VCaP (cell line): ENCODE measurements at regions not wholly inside any gene's neighbourhood (a gene's known extent, or its start where the extent isn't known, plus 50 kb on each side); places are given as distances from the start of the nearest gene placed in this dataset.
A peak's percentile ranks its signal among the peaks of the same experiment; 100 is the strongest.

Experiments used
- H3K27ac ChIP-seq: fragments of 450-650 bp; 2 replicates; pipeline ENCODE4 v1.5.1; 2017
- TF ChIP-seq, protein P1 (sequence below): fragments of 450-650 bp; conservative IDR thresholded peaks from 2 replicates; pipeline ENCODE4 v1.5.1; 2017; ENCODE audit warnings: mild to moderate bottlenecking, moderate library complexity

DNA sequence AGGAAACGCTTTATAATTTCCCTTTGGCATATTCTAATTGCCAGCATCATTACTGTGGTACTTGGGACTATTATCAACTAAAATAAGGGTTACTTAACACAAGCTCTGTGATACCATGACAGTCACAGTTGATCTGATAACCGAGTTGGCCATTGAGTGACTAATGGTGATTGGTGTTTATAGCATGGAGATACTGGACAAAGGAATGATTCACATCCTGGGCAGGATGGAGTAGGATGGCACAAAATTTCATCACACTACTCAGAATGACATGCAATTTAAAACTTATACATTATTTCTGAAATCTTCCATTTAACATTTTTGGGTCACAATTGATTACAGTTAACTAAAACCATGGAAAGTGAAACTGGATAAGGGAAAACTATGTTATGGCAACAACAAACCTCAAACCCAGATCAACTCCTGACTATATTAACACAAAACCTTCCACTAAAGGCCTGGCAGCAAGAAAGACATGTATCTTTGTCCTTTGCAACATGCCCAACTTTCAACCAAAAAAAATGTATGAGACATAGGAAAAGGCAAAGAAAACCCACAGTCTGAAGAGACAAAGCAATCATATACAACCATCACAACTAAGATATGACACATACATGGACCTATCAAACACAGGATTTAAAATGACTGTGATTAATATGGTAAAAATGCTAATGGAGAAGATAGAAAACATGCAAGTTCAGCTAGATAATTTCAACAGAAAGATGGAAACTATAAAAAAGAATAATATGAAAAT lies 208.5 kb upstream of the NRP1 start:
- TF ChIP-seq, protein P1, sequence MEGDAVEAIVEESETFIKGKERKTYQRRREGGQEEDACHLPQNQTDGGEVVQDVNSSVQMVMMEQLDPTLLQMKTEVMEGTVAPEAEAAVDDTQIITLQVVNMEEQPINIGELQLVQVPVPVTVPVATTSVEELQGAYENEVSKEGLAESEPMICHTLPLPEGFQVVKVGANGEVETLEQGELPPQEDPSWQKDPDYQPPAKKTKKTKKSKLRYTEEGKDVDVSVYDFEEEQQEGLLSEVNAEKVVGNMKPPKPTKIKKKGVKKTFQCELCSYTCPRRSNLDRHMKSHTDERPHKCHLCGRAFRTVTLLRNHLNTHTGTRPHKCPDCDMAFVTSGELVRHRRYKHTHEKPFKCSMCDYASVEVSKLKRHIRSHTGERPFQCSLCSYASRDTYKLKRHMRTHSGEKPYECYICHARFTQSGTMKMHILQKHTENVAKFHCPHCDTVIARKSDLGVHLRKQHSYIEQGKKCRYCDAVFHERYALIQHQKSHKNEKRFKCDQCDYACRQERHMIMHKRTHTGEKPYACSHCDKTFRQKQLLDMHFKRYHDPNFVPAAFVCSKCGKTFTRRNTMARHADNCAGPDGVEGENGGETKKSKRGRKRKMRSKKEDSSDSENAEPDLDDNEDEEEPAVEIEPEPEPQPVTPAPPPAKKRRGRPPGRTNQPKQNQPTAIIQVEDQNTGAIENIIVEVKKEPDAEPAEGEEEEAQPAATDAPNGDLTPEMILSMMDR: no peak
- H3K27ac ChIP-seq: no peak overlapping the region

DNA sequence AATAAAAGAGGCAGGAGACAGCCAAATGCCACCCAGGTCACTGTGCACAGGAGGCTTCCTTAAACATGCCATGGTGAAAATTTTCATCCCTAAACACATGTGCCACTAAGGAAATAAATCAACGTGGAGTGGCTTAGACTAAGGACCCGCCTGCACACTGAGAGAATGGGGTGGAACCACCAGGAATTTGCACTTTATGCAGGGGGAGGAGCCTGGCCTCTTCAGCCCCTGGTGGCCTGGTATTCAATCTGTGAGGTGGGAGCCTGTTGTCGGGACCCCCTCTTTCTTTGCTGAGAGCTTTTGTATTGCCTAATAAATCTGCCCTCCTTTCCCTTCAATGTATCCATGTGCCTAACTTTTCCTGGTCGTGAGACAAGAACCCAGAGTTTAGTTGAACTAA lies 204.6 kb upstream of the NRP1 start:
- TF ChIP-seq, protein P1: no peak
- H3K27ac ChIP-seq: no peak overlapping the region

DNA sequence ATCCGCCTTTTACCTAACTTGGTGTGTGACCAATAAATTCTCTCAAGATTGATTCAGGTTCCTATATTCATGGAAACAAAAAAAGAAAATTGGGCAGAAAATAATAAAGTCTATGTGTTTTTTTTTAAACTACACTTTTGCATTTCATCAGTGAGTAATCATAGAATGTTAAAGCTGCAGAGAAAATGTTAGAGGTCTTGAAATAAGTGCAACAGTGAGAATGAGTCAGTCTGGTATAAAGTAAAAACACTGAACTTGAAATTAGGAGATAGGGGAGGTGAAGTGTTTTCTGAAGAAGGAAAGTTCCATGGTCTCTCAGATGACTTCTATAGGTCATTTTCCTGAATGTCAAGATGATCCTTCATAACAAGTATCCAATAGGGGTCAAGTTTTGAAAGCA lies 202.6 kb upstream of the NRP1 start:
- no peak overlapping the region for H3K27ac ChIP-seq
- TF ChIP-seq, protein P1: no peak

DNA sequence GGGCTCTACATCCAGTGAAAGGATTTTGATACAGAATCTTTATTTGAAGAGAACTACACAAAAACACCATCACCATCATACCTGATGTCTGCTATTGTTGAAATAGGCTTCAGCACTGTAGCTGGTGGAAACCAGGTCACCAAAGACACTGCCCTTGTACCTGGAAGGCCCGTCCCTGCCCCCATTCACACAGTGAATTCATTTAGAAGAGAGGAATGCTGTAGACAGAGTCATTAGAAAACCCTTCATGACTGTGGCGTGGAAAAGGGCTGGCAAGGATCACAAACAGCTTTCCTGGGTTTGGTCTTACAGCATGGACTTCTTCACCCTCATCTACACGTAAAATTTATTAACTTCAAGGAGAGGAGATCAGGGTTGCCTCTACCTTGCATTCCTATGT lies 202.0 kb upstream of the NRP1 start:
- H3K27ac ChIP-seq: no peak overlapping the region
- TF ChIP-seq, protein P1: no peak

DNA sequence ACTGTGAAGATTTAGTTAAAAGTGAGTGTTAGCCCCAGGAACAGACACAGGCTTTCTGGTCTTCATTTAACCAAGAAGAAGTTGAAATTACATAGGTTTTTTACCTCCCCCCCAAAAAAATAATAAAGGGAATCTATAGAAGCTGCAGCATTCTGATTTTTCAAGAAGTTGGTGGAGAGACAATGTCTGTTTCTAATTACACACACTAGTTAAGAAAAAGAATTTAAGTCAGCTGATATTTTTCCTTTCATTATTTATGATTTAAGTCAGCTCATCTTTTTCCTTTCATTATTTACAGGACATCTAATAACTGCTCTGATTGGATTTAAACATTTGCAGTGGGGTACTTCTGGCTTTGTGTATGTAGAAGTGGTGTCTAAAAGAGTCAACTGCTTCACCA lies 201.4 kb upstream of the NRP1 start:
- H3K27ac ChIP-seq: no peak overlapping the region
- TF ChIP-seq, protein P1: no peak

DNA sequence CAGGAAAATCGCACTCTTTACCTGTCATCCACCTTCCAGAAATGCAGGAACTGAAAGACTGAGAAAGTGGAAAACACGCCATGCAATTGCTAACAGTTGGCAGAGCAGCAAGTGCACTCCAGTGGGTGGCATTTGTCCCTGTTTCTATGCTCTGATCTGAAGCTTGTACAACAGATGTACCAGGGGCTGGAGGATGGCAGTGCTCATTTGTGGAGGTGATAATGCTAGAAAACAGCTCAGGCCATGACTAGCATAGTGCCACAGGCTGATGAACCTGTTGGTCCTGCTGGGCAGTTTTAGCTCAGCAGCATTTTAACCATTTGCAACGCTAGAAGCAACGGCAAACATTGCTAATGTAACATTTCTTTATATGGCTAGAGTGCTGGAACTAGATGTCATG lies 199.9 kb upstream of the NRP1 start:
- H3K27ac ChIP-seq: peak overlapping the region; percentile 61
- TF ChIP-seq, protein P1: no peak

DNA sequence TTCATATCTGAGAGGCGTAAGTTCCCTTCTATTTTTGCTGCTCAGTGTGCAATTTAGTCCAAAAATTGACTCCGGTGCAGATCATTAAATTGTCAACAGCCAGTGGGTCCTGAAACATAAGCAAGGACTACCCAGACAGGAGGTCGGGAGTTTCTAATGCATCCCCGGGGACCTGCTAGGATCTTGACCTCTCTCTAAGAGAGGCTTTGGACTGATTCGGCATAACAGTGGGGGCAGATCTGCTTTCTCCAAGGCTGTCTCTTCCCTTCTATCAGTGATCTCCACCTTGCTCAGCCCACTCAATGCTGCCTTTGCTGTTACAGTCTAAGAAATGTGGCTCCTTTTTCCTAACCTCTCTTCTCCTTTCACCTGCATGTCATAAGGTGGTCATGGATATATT lies 199.1 kb upstream of the NRP1 start:
- no peak overlapping the region for H3K27ac ChIP-seq
- TF ChIP-seq, protein P1: no peak
